ENCODE measurements at regions not wholly inside any gene's neighbourhood (a gene's known extent, or its start where the extent isn't known, plus 50 kb on each side); places are given as distances from the start of the nearest gene placed in this dataset.
"Not testable (repeated sequence)": the region's sequence is repeated elsewhere in the genome, so short reads cannot be mapped to it uniquely, and the experiment has no call there.

DNA sequence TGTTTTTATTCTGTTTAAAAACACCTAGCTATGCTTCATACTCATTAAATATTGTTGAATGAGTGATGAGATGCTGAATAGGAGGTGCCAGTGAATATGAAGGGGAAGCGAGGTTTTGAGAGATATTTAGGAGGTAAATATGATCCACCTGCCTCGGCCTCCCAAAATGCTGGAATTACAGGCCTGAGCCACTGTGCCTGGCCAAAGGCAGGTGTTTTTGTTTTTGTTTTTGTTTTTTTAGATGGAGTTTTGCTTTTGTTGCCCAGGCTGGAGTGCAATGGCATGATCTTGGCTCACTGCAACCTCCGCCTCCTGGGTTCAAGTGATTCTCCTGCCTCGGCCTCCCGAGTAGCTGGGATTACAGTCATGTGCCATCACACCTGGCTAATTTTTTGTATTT, 75.3 kb upstream of the VKORC1L1 start:
- TF ChIP-seq, protein P1, sequence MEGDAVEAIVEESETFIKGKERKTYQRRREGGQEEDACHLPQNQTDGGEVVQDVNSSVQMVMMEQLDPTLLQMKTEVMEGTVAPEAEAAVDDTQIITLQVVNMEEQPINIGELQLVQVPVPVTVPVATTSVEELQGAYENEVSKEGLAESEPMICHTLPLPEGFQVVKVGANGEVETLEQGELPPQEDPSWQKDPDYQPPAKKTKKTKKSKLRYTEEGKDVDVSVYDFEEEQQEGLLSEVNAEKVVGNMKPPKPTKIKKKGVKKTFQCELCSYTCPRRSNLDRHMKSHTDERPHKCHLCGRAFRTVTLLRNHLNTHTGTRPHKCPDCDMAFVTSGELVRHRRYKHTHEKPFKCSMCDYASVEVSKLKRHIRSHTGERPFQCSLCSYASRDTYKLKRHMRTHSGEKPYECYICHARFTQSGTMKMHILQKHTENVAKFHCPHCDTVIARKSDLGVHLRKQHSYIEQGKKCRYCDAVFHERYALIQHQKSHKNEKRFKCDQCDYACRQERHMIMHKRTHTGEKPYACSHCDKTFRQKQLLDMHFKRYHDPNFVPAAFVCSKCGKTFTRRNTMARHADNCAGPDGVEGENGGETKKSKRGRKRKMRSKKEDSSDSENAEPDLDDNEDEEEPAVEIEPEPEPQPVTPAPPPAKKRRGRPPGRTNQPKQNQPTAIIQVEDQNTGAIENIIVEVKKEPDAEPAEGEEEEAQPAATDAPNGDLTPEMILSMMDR (IDR thresholded peaks at IDR 0.05 in 4 of 5, conservative IDR thresholded peaks at IDR 0.05 in 1 of 5): not testable (repeated sequence)
- TF ChIP-seq POLR2A (IDR thresholded peaks at IDR 0.05): not testable (repeated sequence)
